H9 (cell line): ENCODE measurements at regions not wholly inside any gene's neighbourhood (a gene's known extent, or its start where the extent isn't known, plus 50 kb on each side); places are given as distances from the start of the nearest gene placed in this dataset.

Experiments used
- DNase-seq: peaks from one replicate; pipeline ENCODE4 v3.0.0-alpha.2; 2017
- H2AFZ ChIP-seq: one replicate; pipeline ENCODE4 v1.6.1; 2013; ENCODE audit warnings: mild to moderate bottlenecking, low read length, control low read depth, moderate library complexity
- H2AK5ac ChIP-seq: 2 replicates; pipeline ENCODE4 v1.6.1; 2013; ENCODE audit warnings: low read length, control low read depth, mixed read lengths; ENCODE audit not compliant: insufficient read length
- H2BK120ac ChIP-seq: one replicate; pipeline ENCODE4 v1.6.1; 2013; ENCODE audit warnings: low read depth, mild to moderate bottlenecking, low read length, control low read depth, inconsistent platforms; ENCODE audit not compliant: poor library complexity, severe bottlenecking
- H2BK12ac ChIP-seq: 2 replicates; pipeline ENCODE4 v1.6.1; 2013; ENCODE audit warnings: low read length, control low read depth, mixed read lengths, low read depth; ENCODE audit not compliant: insufficient read length
- H2BK15ac ChIP-seq: 2 replicates; pipeline ENCODE4 v1.6.1; 2013; ENCODE audit warnings: low read depth, low read length, control low read depth
- H2BK20ac ChIP-seq: one replicate; pipeline ENCODE4 v1.6.1; 2013; ENCODE audit warnings: low read depth, mild to moderate bottlenecking, low read length, control low read depth, inconsistent platforms; ENCODE audit not compliant: poor library complexity, severe bottlenecking
- H2BK5ac ChIP-seq: 2 replicates; pipeline ENCODE4 v1.6.1; 2013; ENCODE audit warnings: low read length, control low read depth, mixed read lengths; ENCODE audit not compliant: insufficient read length
- H3K14ac ChIP-seq: 2 replicates; pipeline ENCODE4 v1.6.1; 2013; ENCODE audit warnings: low read length, control low read depth; ENCODE audit not compliant: insufficient read depth
- H3K18ac ChIP-seq: 2 replicates; pipeline ENCODE4 v1.6.1; 2013; ENCODE audit warnings: low read depth, mild to moderate bottlenecking, mixed read lengths, low read length, control low read depth; ENCODE audit not compliant: insufficient read length
- H3K23ac ChIP-seq: 2 replicates; pipeline ENCODE4 v1.6.1; 2013; ENCODE audit warnings: low read length, control low read depth, mixed read lengths, low read depth; ENCODE audit not compliant: insufficient read length
- H3K23me2 ChIP-seq: 2 replicates; pipeline ENCODE4 v1.6.1; 2013; ENCODE audit warnings: low read depth, mild to moderate bottlenecking, mixed read lengths, low read length, control low read depth; ENCODE audit not compliant: insufficient read length, poor library complexity, severe bottlenecking
- H3K27ac ChIP-seq: 2 replicates; pipeline ENCODE4 v1.5.1; 2013; ENCODE audit warnings: low read length, control low read depth, mixed read lengths, low read depth; ENCODE audit not compliant: insufficient read length
- H3K27me3 ChIP-seq: 2 replicates; pipeline ENCODE4 v1.6.1; 2013; ENCODE audit warnings: low read length, control low read depth, inconsistent platforms; ENCODE audit not compliant: insufficient read depth
- H3K4ac ChIP-seq: 2 replicates; pipeline ENCODE4 v1.6.1; 2013; ENCODE audit warnings: low read depth, mild to moderate bottlenecking, control low read depth, inconsistent platforms, low read length, moderate library complexity
- H3K4me1 ChIP-seq: 2 replicates; pipeline ENCODE4 v1.6.1; 2013; ENCODE audit warnings: low read length, control low read depth, inconsistent platforms; ENCODE audit not compliant: insufficient read depth
- H3K4me2 ChIP-seq: 2 replicates; pipeline ENCODE4 v1.6.1; 2013; ENCODE audit warnings: low read length, control low read depth, mixed read lengths; ENCODE audit not compliant: insufficient read length, insufficient read depth
- H3K56ac ChIP-seq: 2 replicates; pipeline ENCODE4 v1.6.1; 2013; ENCODE audit warnings: low read depth, mild to moderate bottlenecking, mixed read lengths, low read length, control low read depth; ENCODE audit not compliant: insufficient read length
- H3K79me1 ChIP-seq: 2 replicates; pipeline ENCODE4 v1.6.1; 2013; ENCODE audit warnings: low read depth, mild to moderate bottlenecking, moderate library complexity, low read length, control low read depth, inconsistent platforms; ENCODE audit not compliant: insufficient read depth, poor library complexity, severe bottlenecking
- H3K79me2 ChIP-seq: 2 replicates; pipeline ENCODE4 v1.6.1; 2013; ENCODE audit warnings: low read length, control low read depth, inconsistent platforms; ENCODE audit not compliant: insufficient read depth
- H3K9ac ChIP-seq: 2 replicates; pipeline ENCODE4 v1.6.1; 2013; ENCODE audit warnings: low read length, control low read depth, mixed read lengths; ENCODE audit not compliant: insufficient read length; ENCODE audit errors: extremely low read depth
- H3K9me3 ChIP-seq: one replicate; pipeline ENCODE4 v1.6.1; 2013; ENCODE audit warnings: low read depth, low read length, inconsistent platforms; ENCODE audit not compliant: control insufficient read depth
- H3T11ph ChIP-seq: one replicate; pipeline ENCODE4 v1.6.1; 2013; ENCODE audit warnings: mild to moderate bottlenecking, low read length, control low read depth, inconsistent platforms
- H4K20me1 ChIP-seq: one replicate; pipeline ENCODE4 v1.6.1; 2013; ENCODE audit not compliant: control insufficient read depth, insufficient read length, insufficient read depth
- H4K5ac ChIP-seq: 2 replicates; pipeline ENCODE4 v1.6.1; 2013; ENCODE audit warnings: low read depth, mild to moderate bottlenecking, mixed read lengths, low read length, control low read depth; ENCODE audit not compliant: insufficient read length
- H4K8ac ChIP-seq: replicated peaks from 2 replicates; pipeline ENCODE4 v1.6.1; 2013; ENCODE audit warnings: low read length, control low read depth, mixed read lengths, low read depth; ENCODE audit not compliant: insufficient read length
- H4K91ac ChIP-seq: 2 replicates; pipeline ENCODE4 v1.6.1; 2013; ENCODE audit warnings: low read depth, mild to moderate bottlenecking, moderate library complexity, mixed read lengths, low read length, control low read depth; ENCODE audit not compliant: insufficient read length
- H3K27ac Mint-ChIP-seq, 3 experiments: 2 replicates in 2 of 3; 3 replicates in 1 of 3; pipeline ENCODE4 v1.8.0; 2020 to 2021; ENCODE audit warnings: mixed read lengths in 3 of 3, mild to moderate bottlenecking in 1 of 3, moderate library complexity in 1 of 3
- H3K27me3 Mint-ChIP-seq: 2 replicates; pipeline ENCODE4 v1.8.0; 2021; ENCODE audit warnings: low read depth, mild to moderate bottlenecking, moderate library complexity, mixed read lengths
- H3K36me3 Mint-ChIP-seq, 3 experiments: 2 replicates in 2 of 3; 3 replicates in 1 of 3; pipeline ENCODE4 v1.8.0; 2020 to 2021; ENCODE audit warnings: low read depth in 3 of 3, mixed read lengths in 3 of 3; ENCODE audit not compliant: insufficient read depth in 1 of 3
- H3K4me1 Mint-ChIP-seq, 2 experiments: 2 replicates each; pipeline ENCODE4 v1.8.0; 2020; ENCODE audit warnings: mixed read lengths in 2 of 2
- H3K4me3 Mint-ChIP-seq, 2 experiments: 2 replicates in 1 of 2; 3 replicates in 1 of 2; pipeline ENCODE4 v1.8.0; 2020 to 2021; ENCODE audit warnings: mild to moderate bottlenecking in 2 of 2, mixed read lengths in 2 of 2, moderate library complexity in 1 of 2
- H3K9me3 Mint-ChIP-seq, 2 experiments: 2 replicates in 1 of 2; 3 replicates in 1 of 2; pipeline ENCODE4 v1.8.0; 2020; ENCODE audit warnings: mild to moderate bottlenecking in 2 of 2, mixed read lengths in 2 of 2, moderate library complexity in 1 of 2
- CTCF ChIP-seq: fragments of 200-600 bp; sonication (generic); conservative IDR thresholded peaks from 3 replicates; pipeline ENCODE4 v1.8.0; 2021; ENCODE audit warnings: antibody characterized with exemption, mild to moderate bottlenecking
- WGBS: extraction: QIAGEN DNeasy Blood & Tissue Kit; methylation state at CpG from one replicate; pipeline ENCODE4 v1.1.7; 2013; ENCODE audit warnings: missing lambda C conversion rate, low lambda C conversion rate, mixed read lengths; ENCODE audit not compliant: insufficient read length; ENCODE audit errors: extremely low coverage; 5-methylcytosine and 5-hydroxymethylcytosine counted together

GRCh38 chr12:111287125-111287900 lies 81.6 kb downstream of the PHETA1 start:
- Histone ChIP-seq H3T11ph (no peak overlapping the region), H3K23ac (no peak overlapping the region), H2BK20ac (no peak overlapping the region), H3K18ac (no peak overlapping the region), H3K4me2 (no peak overlapping the region), H3K79me2 (no peaks in the 10 kb centered on the region), H3K56ac (no peak overlapping the region), H3K4ac (no peak overlapping the region), H2BK5ac (no peak overlapping the region), H3K27ac (no peak overlapping the region), H2BK15ac (no peak overlapping the region), H3K4me1 (peaks cover 2% of the 10 kb centered on the region; the same call in 1 of the 2 replicates), H3K27me3 (no peaks in the 10 kb centered on the region), H3K9ac (no peak overlapping the region), H2BK12ac (no peak overlapping the region), H3K14ac (no peak overlapping the region), H2AFZ (no peak overlapping the region), H4K5ac (no peak overlapping the region), H3K23me2 (no peaks in the 10 kb centered on the region), H4K20me1 (no peaks in the 10 kb centered on the region), H3K79me1 (no peaks in the 10 kb centered on the region), H3K9me3 (no peaks in the 10 kb centered on the region), H4K8ac (no peak overlapping the region), H2AK5ac (no peak overlapping the region), H4K91ac (no peak overlapping the region), H2BK120ac (no peak overlapping the region)
- Mint-ChIP-seq H3K27me3 (no peaks in the 10 kb centered on the region), H3K4me1 (peaks cover 17 to 18% of the 10 kb centered on the region in 2 experiments), H3K4me3 (no peak overlapping the region), H3K27ac (no peak overlapping the region), H3K36me3 (peaks cover 7 to 9% (median 8%) of the 10 kb centered on the region in 3 experiments), H3K9me3 (no peaks in the 10 kb centered on the region)
- no peak for TF ChIP-seq CTCF
- no peak for DNase-seq
- WGBS: no CpG with 5 or more reads among the region's 34 CpGs
